ENCODE measurements at regions not wholly inside any gene's neighbourhood (a gene's known extent, or its start where the extent isn't known, plus 50 kb on each side); places are given as distances from the start of the nearest gene placed in this dataset.

GRCh38 chr10:124222318-124222987 is 129.1 kb upstream of the CHST15 start:
- no peak for FAIRE-seq

GRCh38 chr10:124221356-124222317 is 128.2 kb upstream of the CHST15 start:
- peak in 1 of 2 donors; percentile 12 for DNase-seq

More at GRCh38 chr10:124222318-124222987, 129.1 kb upstream of the CHST15 start:
- 75 to 77% (median 77%) methylated on average over 15 of the region's 15 CpGs for WGBS, 3 donors
- H3K9me3 ChIP-seq (ENCODE audit: control insufficient read depth in 2 of 2, insufficient read depth in 1 of 2, low read depth in 1 of 2, low read length in 1 of 2): peaks cover 0 to 2% of the 10 kb centered on the region in 2 donors
- H3K36me3 ChIP-seq (ENCODE audit: control insufficient read depth in 3 of 3, insufficient read depth in 2 of 3, low read depth in 1 of 3, low read length in 3 of 3): no peaks in the 10 kb centered on the region
- peak overlapping the region in 1 of 3 donors; percentile 43 for H3K27ac ChIP-seq (ENCODE audit: low read depth in 1 of 3, low read length in 2 of 3)
- no peak overlapping the region for H3K4me3 ChIP-seq (ENCODE audit: low read depth in 1 of 3, low read length in 3 of 3)
- no peaks in the 10 kb centered on the region for H3K27me3 ChIP-seq (ENCODE audit: control insufficient read depth in 3 of 3, insufficient read depth in 3 of 3, low read length in 3 of 3)
- H3K4me1 ChIP-seq (ENCODE audit: control insufficient read depth in 3 of 3, insufficient read depth in 2 of 3, low read depth in 1 of 3, low read length in 2 of 3): peaks cover 0 to 6% (median 4%) of the 10 kb centered on the region in 3 donors
- DNase-seq: no peak

GRCh38 chr10:124220971-124221355 is 127.6 kb upstream of the CHST15 start:
- H3K9me3 ChIP-seq (ENCODE audit: control insufficient read depth in 2 of 2, insufficient read depth in 1 of 2, low read depth in 1 of 2, low read length in 1 of 2): peaks cover 0 to 2% of the 10 kb centered on the region in 2 donors
- peak overlapping the region in 1 of 3 donors; percentile 70 for H3K27ac ChIP-seq (ENCODE audit: low read depth in 1 of 3, low read length in 2 of 3)
- H3K36me3 ChIP-seq (ENCODE audit: control insufficient read depth in 3 of 3, insufficient read depth in 2 of 3, low read depth in 1 of 3, low read length in 3 of 3): no peaks in the 10 kb centered on the region
- H3K4me1 ChIP-seq (ENCODE audit: control insufficient read depth in 3 of 3, insufficient read depth in 2 of 3, low read depth in 1 of 3, low read length in 2 of 3): peaks cover 0 to 6% (median 4%) of the 10 kb centered on the region in 3 donors
- no peak for DNase-seq
- FAIRE-seq: no peak
- WGBS, 3 donors: 71 to 82% (median 74%) methylated on average over 12 of the region's 12 CpGs
- peaks cover 0 to 2% (median 0%) of the 10 kb centered on the region in 3 donors for H3K27me3 ChIP-seq (ENCODE audit: control insufficient read depth in 3 of 3, insufficient read depth in 3 of 3, low read length in 3 of 3)
- H3K4me3 ChIP-seq (ENCODE audit: low read depth in 1 of 3, low read length in 3 of 3): no peak overlapping the region

More at GRCh38 chr10:124221356-124222317, 128.2 kb upstream of the CHST15 start:
- H3K9me3 ChIP-seq (ENCODE audit: control insufficient read depth in 2 of 2, insufficient read depth in 1 of 2, low read depth in 1 of 2, low read length in 1 of 2): peaks cover 0 to 2% of the 10 kb centered on the region in 2 donors
- H3K4me1 ChIP-seq (ENCODE audit: control insufficient read depth in 3 of 3, insufficient read depth in 2 of 3, low read depth in 1 of 3, low read length in 2 of 3): peaks cover 0 to 6% (median 4%) of the 10 kb centered on the region in 3 donors
- peaks cover 0 to 2% (median 0%) of the 10 kb centered on the region in 3 donors for H3K27me3 ChIP-seq (ENCODE audit: control insufficient read depth in 3 of 3, insufficient read depth in 3 of 3, low read length in 3 of 3)
- 35 to 61% (median 55%) methylated on average over 22 of the region's 22 CpGs for WGBS, 3 donors
- no peaks in the 10 kb centered on the region for H3K36me3 ChIP-seq (ENCODE audit: control insufficient read depth in 3 of 3, insufficient read depth in 2 of 3, low read depth in 1 of 3, low read length in 3 of 3)
- FAIRE-seq: no peak
- H3K27ac ChIP-seq (ENCODE audit: low read depth in 1 of 3, low read length in 2 of 3): peak overlapping the region in 1 of 3 donors; percentile 70
- no peak overlapping the region for H3K4me3 ChIP-seq (ENCODE audit: low read depth in 1 of 3, low read length in 3 of 3)

- Histone ChIP-seq H3K27me3 (ENCODE audit: control insufficient read depth in 3 of 3, insufficient read depth in 3 of 3, low read length in 3 of 3) (peaks cover 0 to 2% (median 0%) of the 10 kb centered on the region in 3 donors), H3K4me3 (ENCODE audit: low read depth in 1 of 3, low read length in 3 of 3) (no peak overlapping the region), H3K36me3 (ENCODE audit: control insufficient read depth in 3 of 3, insufficient read depth in 2 of 3, low read depth in 1 of 3, low read length in 3 of 3) (no peaks in the 10 kb centered on the region), H3K27ac (ENCODE audit: low read depth in 1 of 3, low read length in 2 of 3) (peak overlapping the region in 1 of 3 donors; percentile 70), H3K9me3 (ENCODE audit: control insufficient read depth in 2 of 2, insufficient read depth in 1 of 2, low read depth in 1 of 2, low read length in 1 of 2) (no peaks in the 10 kb centered on the region), H3K4me1 (ENCODE audit: control insufficient read depth in 3 of 3, insufficient read depth in 2 of 3, low read depth in 1 of 3, low read length in 2 of 3) (peaks cover 0 to 6% (median 4%) of the 10 kb centered on the region in 3 donors)
- WGBS, 3 donors: 52 to 68% (median 55%) methylated on average over 6 of the region's 6 CpGs
- no peak for FAIRE-seq
- no peak for DNase-seq
Measured at GRCh38 chr10:124220547-124220946, 127.1 kb upstream of the CHST15 start.

- WGBS, 3 donors: 59 to 80% (median 71%) methylated on average over 6 to 7 of the region's 7 CpGs
- FAIRE-seq: no peak
Measured at GRCh38 chr10:124219655-124220054, 126.3 kb upstream of the CHST15 start.

GRCh38 chr10:124219062-124219461 is 125.7 kb upstream of the CHST15 start:
- H3K9me3 ChIP-seq (ENCODE audit: control insufficient read depth in 2 of 2, insufficient read depth in 1 of 2, low read depth in 1 of 2, low read length in 1 of 2): no peaks in the 10 kb centered on the region
- H3K27ac ChIP-seq (ENCODE audit: low read depth in 1 of 3, low read length in 2 of 3): no peak overlapping the region
- 79 to 84% (median 83%) methylated on average over 12 of the region's 12 CpGs for WGBS, 3 donors
- peaks cover 0 to 6% (median 4%) of the 10 kb centered on the region in 3 donors for H3K4me1 ChIP-seq (ENCODE audit: control insufficient read depth in 3 of 3, insufficient read depth in 2 of 3, low read depth in 1 of 3, low read length in 2 of 3)
- no peaks in the 10 kb centered on the region for H3K36me3 ChIP-seq (ENCODE audit: control insufficient read depth in 3 of 3, insufficient read depth in 2 of 3, low read depth in 1 of 3, low read length in 3 of 3)
- DNase-seq: no peak
- H3K27me3 ChIP-seq (ENCODE audit: control insufficient read depth in 3 of 3, insufficient read depth in 3 of 3, low read length in 3 of 3): peaks cover 0 to 2% (median 0%) of the 10 kb centered on the region in 3 donors
- FAIRE-seq: no peak
- no peak overlapping the region for H3K4me3 ChIP-seq (ENCODE audit: low read depth in 1 of 3, low read length in 3 of 3)

More at GRCh38 chr10:124219655-124220054, 126.3 kb upstream of the CHST15 start:
- Histone ChIP-seq H3K4me3 (ENCODE audit: low read depth in 1 of 3, low read length in 3 of 3) (no peak overlapping the region), H3K27ac (ENCODE audit: low read depth in 1 of 3, low read length in 2 of 3) (no peak overlapping the region), H3K4me1 (ENCODE audit: control insufficient read depth in 3 of 3, insufficient read depth in 2 of 3, low read depth in 1 of 3, low read length in 2 of 3) (peaks cover 0 to 6% (median 4%) of the 10 kb centered on the region in 3 donors), H3K9me3 (ENCODE audit: control insufficient read depth in 2 of 2, insufficient read depth in 1 of 2, low read depth in 1 of 2, low read length in 1 of 2) (no peaks in the 10 kb centered on the region), H3K27me3 (ENCODE audit: control insufficient read depth in 3 of 3, insufficient read depth in 3 of 3, low read length in 3 of 3) (peaks cover 0 to 2% (median 0%) of the 10 kb centered on the region in 3 donors), H3K36me3 (ENCODE audit: control insufficient read depth in 3 of 3, insufficient read depth in 2 of 3, low read depth in 1 of 3, low read length in 3 of 3) (no peaks in the 10 kb centered on the region)
- DNase-seq: no peak

GRCh38 chr10:124217906-124218804 is 124.8 kb upstream of the CHST15 start:
- DNase-seq: no peak
- FAIRE-seq: no peak
- 67 to 90% (median 78%) methylated on average over 12 of the region's 12 CpGs for WGBS, 3 donors

More at GRCh38 chr10:124217906-124218804, 124.8 kb upstream of the CHST15 start:
- Histone ChIP-seq H3K9me3 (ENCODE audit: control insufficient read depth in 2 of 2, insufficient read depth in 1 of 2, low read depth in 1 of 2, low read length in 1 of 2) (no peaks in the 10 kb centered on the region), H3K27me3 (ENCODE audit: control insufficient read depth in 3 of 3, insufficient read depth in 3 of 3, low read length in 3 of 3) (peaks cover 0 to 2% (median 0%) of the 10 kb centered on the region in 3 donors), H3K27ac (ENCODE audit: low read depth in 1 of 3, low read length in 2 of 3) (no peak overlapping the region), H3K4me1 (ENCODE audit: control insufficient read depth in 3 of 3, insufficient read depth in 2 of 3, low read depth in 1 of 3, low read length in 2 of 3) (peaks cover 0 to 6% (median 4%) of the 10 kb centered on the region in 3 donors), H3K4me3 (ENCODE audit: low read depth in 1 of 3, low read length in 3 of 3) (no peak overlapping the region), H3K36me3 (ENCODE audit: control insufficient read depth in 3 of 3, insufficient read depth in 2 of 3, low read depth in 1 of 3, low read length in 3 of 3) (no peaks in the 10 kb centered on the region)

All from small intestine (tissue), 7 donors.